ENCODE measurements at regions not wholly inside any gene's neighbourhood (a gene's known extent, or its start where the extent isn't known, plus 50 kb on each side); places are given as distances from the start of the nearest gene placed in this dataset.

GRCh38 chr2:64228126-64228678, 84.0 kb upstream of the PELI1 start:
- peaks cover 31% of the 10 kb centered on the region for H3K4me1 ChIP-seq (ENCODE audit: insufficient read depth)
- peak overlapping the region; percentile 77 for H3K4me3 Mint-ChIP-seq
- H3K27ac Mint-ChIP-seq = peak overlapping the region; percentile 91
- H3K9me2 ChIP-seq (ENCODE audit: insufficient read depth) = peaks cover 4% of the 10 kb centered on the region; the same call in 1 of the 2 replicates
- no peaks in the 10 kb centered on the region for H3K36me3 ChIP-seq (ENCODE audit: insufficient read depth)
- DNase-seq (ENCODE audit: low spot score) (peak; percentile 99), ATAC-seq (peak; percentile 98)
- H3K9me3 Mint-ChIP-seq = no peaks in the 10 kb centered on the region; the same call in 2 of the 3 replicates
- H4K20me1 ChIP-seq (replicated peaks; ENCODE audit: insufficient read depth) = no peaks in the 10 kb centered on the region
- H3F3A ChIP-seq (replicated peaks; ENCODE audit: low read depth) = peaks cover 8% of the 10 kb centered on the region; the same call in 1 of the 2 replicates
- peak overlapping the region; percentile 11 for H3K27ac ChIP-seq (ENCODE audit: low read depth)
- peaks cover 3% of the 10 kb centered on the region; the same call in 2 of the 3 replicates for H3K36me3 Mint-ChIP-seq (ENCODE audit: low read depth)
- H3K4me2 ChIP-seq = peak overlapping the region; percentile 73
- peak overlapping the region; percentile 45 for H3K4me3 ChIP-seq
- H3K4me1 Mint-ChIP-seq = peaks cover 47% of the 10 kb centered on the region
- no peaks in the 10 kb centered on the region for H3K79me2 ChIP-seq (replicated peaks; ENCODE audit: insufficient read depth)
- H3K27me3 Mint-ChIP-seq (ENCODE audit: insufficient read depth, low read depth, poor library complexity) = peaks cover 2% of the 10 kb centered on the region
- no peaks in the 10 kb centered on the region for H3K27me3 ChIP-seq (ENCODE audit: insufficient read depth)
- no peak overlapping the region for H2AFZ ChIP-seq
- TF ChIP-seq POLR2AphosphoS5 (IDR thresholded peaks at IDR 0.05; ENCODE audit: low read depth) = peak; percentile 83
- TF ChIP-seq NANOG (IDR thresholded peaks at IDR 0.05; ENCODE audit: borderline replicate concordance) = peak; percentile 10; the same call in 1 of the 2 replicates
- TF ChIP-seq ZNF331 (CRISPR knock-in tag; IDR thresholded peaks at IDR 0.05; ENCODE audit: low read depth) = no peak

- H3K4me3 ChIP-seq = peak overlapping the region; percentile 45
- H3F3A ChIP-seq (replicated peaks; ENCODE audit: low read depth) = peaks cover 8% of the 10 kb centered on the region; the same call in 1 of the 2 replicates
Observed at GRCh38 chr2:64228918-64229317, 84.7 kb upstream of the PELI1 start.

More at GRCh38 chr2:64228918-64229317, 84.7 kb upstream of the PELI1 start:
- H3K4me2 ChIP-seq = peak overlapping the region; percentile 73
- H3K27me3 Mint-ChIP-seq (ENCODE audit: insufficient read depth, low read depth, poor library complexity) = peaks cover 2% of the 10 kb centered on the region
- peaks cover 47% of the 10 kb centered on the region for H3K4me1 Mint-ChIP-seq
- no peaks in the 10 kb centered on the region for H3K27me3 ChIP-seq (ENCODE audit: insufficient read depth)
- no peak overlapping the region for H3K27ac Mint-ChIP-seq
- H3K4me1 ChIP-seq (ENCODE audit: insufficient read depth) = peaks cover 31% of the 10 kb centered on the region
- peaks cover 3% of the 10 kb centered on the region; the same call in 2 of the 3 replicates for H3K36me3 Mint-ChIP-seq (ENCODE audit: low read depth)
- TF ChIP-seq EZH2 (IDR thresholded peaks at IDR 0.05; ENCODE audit: low read depth, unreplicated experiment) (no peak), STAT1 (IDR thresholded peaks at IDR 0.05; ENCODE audit: unreplicated experiment) (no peak), EZH2phosphoT487 (IDR thresholded peaks at IDR 0.05; ENCODE audit: unreplicated experiment) (no peak), NANOG (IDR thresholded peaks at IDR 0.05; ENCODE audit: borderline replicate concordance) (no peak), POLR2AphosphoS5 (IDR thresholded peaks at IDR 0.05; ENCODE audit: low read depth) (no peak), JUNB (IDR thresholded peaks at IDR 0.05; ENCODE audit: unreplicated experiment) (no peak)
- TF ChIP-seq, protein P1, sequence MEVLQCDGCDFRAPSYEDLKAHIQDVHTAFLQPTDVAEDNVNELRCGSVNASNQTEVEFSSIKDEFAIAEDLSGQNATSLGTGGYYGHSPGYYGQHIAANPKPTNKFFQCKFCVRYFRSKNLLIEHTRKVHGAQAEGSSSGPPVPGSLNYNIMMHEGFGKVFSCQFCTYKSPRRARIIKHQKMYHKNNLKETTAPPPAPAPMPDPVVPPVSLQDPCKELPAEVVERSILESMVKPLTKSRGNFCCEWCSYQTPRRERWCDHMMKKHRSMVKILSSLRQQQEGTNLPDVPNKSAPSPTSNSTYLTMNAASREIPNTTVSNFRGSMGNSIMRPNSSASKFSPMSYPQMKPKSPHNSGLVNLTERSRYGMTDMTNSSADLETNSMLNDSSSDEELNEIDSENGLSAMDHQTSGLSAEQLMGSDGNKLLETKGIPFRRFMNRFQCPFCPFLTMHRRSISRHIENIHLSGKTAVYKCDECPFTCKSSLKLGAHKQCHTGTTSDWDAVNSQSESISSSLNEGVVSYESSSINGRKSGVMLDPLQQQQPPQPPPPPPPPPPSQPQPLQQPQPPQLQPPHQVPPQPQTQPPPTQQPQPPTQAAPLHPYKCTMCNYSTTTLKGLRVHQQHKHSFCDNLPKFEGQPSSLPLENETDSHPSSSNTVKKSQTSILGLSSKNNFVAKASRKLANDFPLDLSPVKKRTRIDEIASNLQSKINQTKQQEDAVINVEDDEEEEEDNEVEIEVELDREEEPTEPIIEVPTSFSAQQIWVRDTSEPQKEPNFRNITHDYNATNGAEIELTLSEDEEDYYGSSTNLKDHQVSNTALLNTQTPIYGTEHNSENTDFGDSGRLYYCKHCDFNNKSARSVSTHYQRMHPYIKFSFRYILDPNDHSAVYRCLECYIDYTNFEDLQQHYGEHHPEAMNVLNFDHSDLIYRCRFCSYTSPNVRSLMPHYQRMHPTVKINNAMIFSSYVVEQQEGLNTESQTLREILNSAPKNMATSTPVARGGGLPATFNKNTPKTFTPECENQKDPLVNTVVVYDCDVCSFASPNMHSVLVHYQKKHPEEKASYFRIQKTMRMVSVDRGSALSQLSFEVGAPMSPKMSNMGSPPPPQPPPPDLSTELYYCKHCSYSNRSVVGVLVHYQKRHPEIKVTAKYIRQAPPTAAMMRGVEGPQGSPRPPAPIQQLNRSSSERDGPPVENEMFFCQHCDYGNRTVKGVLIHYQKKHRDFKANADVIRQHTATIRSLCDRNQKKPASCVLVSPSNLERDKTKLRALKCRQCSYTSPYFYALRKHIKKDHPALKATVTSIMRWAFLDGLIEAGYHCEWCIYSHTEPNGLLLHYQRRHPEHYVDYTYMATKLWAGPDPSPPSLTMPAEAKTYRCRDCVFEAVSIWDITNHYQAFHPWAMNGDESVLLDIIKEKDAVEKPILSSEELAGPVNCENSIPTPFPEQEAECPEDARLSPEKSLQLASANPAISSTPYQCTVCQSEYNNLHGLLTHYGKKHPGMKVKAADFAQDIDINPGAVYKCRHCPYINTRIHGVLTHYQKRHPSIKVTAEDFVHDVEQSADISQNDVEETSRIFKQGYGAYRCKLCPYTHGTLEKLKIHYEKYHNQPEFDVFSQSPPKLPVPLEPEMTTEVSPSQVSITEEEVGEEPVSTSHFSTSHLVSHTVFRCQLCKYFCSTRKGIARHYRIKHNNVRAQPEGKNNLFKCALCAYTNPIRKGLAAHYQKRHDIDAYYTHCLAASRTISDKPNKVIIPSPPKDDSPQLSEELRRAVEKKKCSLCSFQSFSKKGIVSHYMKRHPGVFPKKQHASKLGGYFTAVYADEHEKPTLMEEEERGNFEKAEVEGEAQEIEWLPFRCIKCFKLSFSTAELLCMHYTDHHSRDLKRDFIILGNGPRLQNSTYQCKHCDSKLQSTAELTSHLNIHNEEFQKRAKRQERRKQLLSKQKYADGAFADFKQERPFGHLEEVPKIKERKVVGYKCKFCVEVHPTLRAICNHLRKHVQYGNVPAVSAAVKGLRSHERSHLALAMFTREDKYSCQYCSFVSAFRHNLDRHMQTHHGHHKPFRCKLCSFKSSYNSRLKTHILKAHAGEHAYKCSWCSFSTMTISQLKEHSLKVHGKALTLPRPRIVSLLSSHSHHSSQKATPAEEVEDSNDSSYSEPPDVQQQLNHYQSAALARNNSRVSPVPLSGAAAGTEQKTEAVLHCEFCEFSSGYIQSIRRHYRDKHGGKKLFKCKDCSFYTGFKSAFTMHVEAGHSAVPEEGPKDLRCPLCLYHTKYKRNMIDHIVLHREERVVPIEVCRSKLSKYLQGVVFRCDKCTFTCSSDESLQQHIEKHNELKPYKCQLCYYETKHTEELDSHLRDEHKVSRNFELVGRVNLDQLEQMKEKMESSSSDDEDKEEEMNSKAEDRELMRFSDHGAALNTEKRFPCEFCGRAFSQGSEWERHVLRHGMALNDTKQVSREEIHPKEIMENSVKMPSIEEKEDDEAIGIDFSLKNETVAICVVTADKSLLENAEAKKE (CRISPR knock-in tag; IDR thresholded peaks at IDR 0.05) = no peak
- TF ChIP-seq, protein P2, sequence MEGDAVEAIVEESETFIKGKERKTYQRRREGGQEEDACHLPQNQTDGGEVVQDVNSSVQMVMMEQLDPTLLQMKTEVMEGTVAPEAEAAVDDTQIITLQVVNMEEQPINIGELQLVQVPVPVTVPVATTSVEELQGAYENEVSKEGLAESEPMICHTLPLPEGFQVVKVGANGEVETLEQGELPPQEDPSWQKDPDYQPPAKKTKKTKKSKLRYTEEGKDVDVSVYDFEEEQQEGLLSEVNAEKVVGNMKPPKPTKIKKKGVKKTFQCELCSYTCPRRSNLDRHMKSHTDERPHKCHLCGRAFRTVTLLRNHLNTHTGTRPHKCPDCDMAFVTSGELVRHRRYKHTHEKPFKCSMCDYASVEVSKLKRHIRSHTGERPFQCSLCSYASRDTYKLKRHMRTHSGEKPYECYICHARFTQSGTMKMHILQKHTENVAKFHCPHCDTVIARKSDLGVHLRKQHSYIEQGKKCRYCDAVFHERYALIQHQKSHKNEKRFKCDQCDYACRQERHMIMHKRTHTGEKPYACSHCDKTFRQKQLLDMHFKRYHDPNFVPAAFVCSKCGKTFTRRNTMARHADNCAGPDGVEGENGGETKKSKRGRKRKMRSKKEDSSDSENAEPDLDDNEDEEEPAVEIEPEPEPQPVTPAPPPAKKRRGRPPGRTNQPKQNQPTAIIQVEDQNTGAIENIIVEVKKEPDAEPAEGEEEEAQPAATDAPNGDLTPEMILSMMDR (conservative IDR thresholded peaks at IDR 0.05; ENCODE audit: low read depth in 2 of 2) = no peak
- H3K79me2 ChIP-seq (replicated peaks; ENCODE audit: insufficient read depth) = no peaks in the 10 kb centered on the region
- H3K9me2 ChIP-seq (ENCODE audit: insufficient read depth) = peaks cover 4% of the 10 kb centered on the region; the same call in 1 of the 2 replicates
- no peak overlapping the region for H2AFZ ChIP-seq
- no peak for ATAC-seq
- no peaks in the 10 kb centered on the region for H3K36me3 ChIP-seq (ENCODE audit: insufficient read depth)
- peak overlapping the region; percentile 77 for H3K4me3 Mint-ChIP-seq
- H3K9me3 Mint-ChIP-seq = no peaks in the 10 kb centered on the region; the same call in 2 of the 3 replicates
- no peak for DNase-seq (ENCODE audit: low spot score)
- H3K27ac ChIP-seq (ENCODE audit: low read depth) = peak overlapping the region; percentile 11
- H4K20me1 ChIP-seq (replicated peaks; ENCODE audit: insufficient read depth) = no peaks in the 10 kb centered on the region

Measured in GM23338 (cell line).